Bronchial epithelial cell (primary cell): ENCODE measurements at regions not wholly inside any gene's neighbourhood (a gene's known extent, or its start where the extent isn't known, plus 50 kb on each side); places are given as distances from the start of the nearest gene placed in this dataset.
A peak's percentile ranks its signal among the peaks of the same experiment; 100 is the strongest.

ENCODE experiments used
- DNase-seq: peaks from one replicate; pipeline ENCODE4 v3.0.0-alpha.2; 2010; ENCODE audit warnings: low read depth
- FAIRE-seq: peaks from 2 replicates; lab custom pipeline; 2011; peaks lifted over from hg19 to GRCh38; lab: Jason Lieb, UNC
- H3K27me3 ChIP-seq: 2 replicates; pipeline ENCODE4 v1.5.1; 2011; ENCODE audit warnings: low read length; ENCODE audit not compliant: control insufficient read depth, insufficient read depth
- H3K36me3 ChIP-seq: 2 replicates; pipeline ENCODE4 v1.5.1; 2011; ENCODE audit warnings: low read length; ENCODE audit not compliant: control insufficient read depth, insufficient read depth
- H3K4me3 ChIP-seq: 2 replicates; pipeline ENCODE4 v1.5.1; 2011; ENCODE audit warnings: mild to moderate bottlenecking, low read depth, low read length, control low read depth
- CTCF ChIP-seq: IDR thresholded peaks from 2 replicates; pipeline ENCODE4 v1.5.1; 2011; ENCODE audit warnings: mild to moderate bottlenecking, moderate library complexity, low read length, control low read depth, inconsistent platforms; ENCODE audit not compliant: insufficient read depth, severe bottlenecking

GRCh38 chr1:222370913-222371675 lies 176.8 kb downstream of the HHIPL2 start:
- TF ChIP-seq CTCF: no peak
- Histone ChIP-seq H3K4me3 (no peak overlapping the region), H3K36me3 (no peaks in the 10 kb centered on the region), H3K27me3 (no peaks in the 10 kb centered on the region)
- peak; percentile 38 for DNase-seq
- no peak for FAIRE-seq

GRCh38 chr1:222370081-222370912 lies 177.6 kb downstream of the HHIPL2 start:
- Histone ChIP-seq H3K36me3 (no peaks in the 10 kb centered on the region), H3K4me3 (no peak overlapping the region), H3K27me3 (no peaks in the 10 kb centered on the region)
- DNase-seq: peak; percentile 31
- FAIRE-seq: no peak
- TF ChIP-seq CTCF: no peak

- no peaks in the 10 kb centered on the region for H3K27me3 ChIP-seq
Measured at GRCh38 chr1:222369148-222369547, 178.8 kb downstream of the HHIPL2 start.

GRCh38 chr1:222358100-222358499 lies 189.8 kb downstream of the HHIPL2 start:
- FAIRE-seq (no peak), DNase-seq (no peak)
- no peaks in the 10 kb centered on the region for H3K27me3 ChIP-seq
- TF ChIP-seq CTCF: no peak
- H3K4me3 ChIP-seq: no peak overlapping the region
- H3K36me3 ChIP-seq: no peaks in the 10 kb centered on the region

More at GRCh38 chr1:222369148-222369547, 178.8 kb downstream of the HHIPL2 start:
- FAIRE-seq (no peak), DNase-seq (no peak)
- no peak for TF ChIP-seq CTCF
- no peak overlapping the region for H3K4me3 ChIP-seq
- no peaks in the 10 kb centered on the region for H3K36me3 ChIP-seq

GRCh38 chr1:222357252-222357651 lies 190.7 kb downstream of the HHIPL2 start:
- H3K4me3 ChIP-seq: no peak overlapping the region
- no peaks in the 10 kb centered on the region for H3K36me3 ChIP-seq
- H3K27me3 ChIP-seq: no peaks in the 10 kb centered on the region
- DNase-seq: no peak
- no peak for FAIRE-seq
- no peak for TF ChIP-seq CTCF
